SK-N-SH (cell line): ENCODE measurements at regions not wholly inside any gene's neighbourhood (a gene's known extent, or its start where the extent isn't known, plus 50 kb on each side); places are given as distances from the start of the nearest gene placed in this dataset.

Source experiments
- CTCF ChIP-seq: fragments of 200-600 bp; sonication (generic); IDR thresholded peaks from 2 replicates; pipeline ENCODE4 v1.6.1; 2017; ENCODE audit warnings: antibody characterized with exemption, mild to moderate bottlenecking, moderate library complexity
- EZH2phosphoT487 ChIP-seq: fragments of 200-600 bp; sonication (generic); IDR thresholded peaks from 2 replicates; pipeline ENCODE4 v1.6.1; 2017; ENCODE audit warnings: low read depth, mixed run types, mild to moderate bottlenecking, antibody characterized with exemption, moderate library complexity, borderline replicate concordance
- MAX ChIP-seq: IDR thresholded peaks from 2 replicates; pipeline ENCODE4 v1.4.0; 2012; ENCODE audit warnings: low read depth
- POLR2AphosphoS5 ChIP-seq: IDR thresholded peaks from 2 replicates; pipeline ENCODE4 v1.6.1; 2012; ENCODE audit warnings: low read depth, low read length
- RAD21 ChIP-seq: IDR thresholded peaks from 2 replicates; pipeline ENCODE4 v1.6.1; 2012; ENCODE audit warnings: mild to moderate bottlenecking, low read length
- RCOR1 ChIP-seq: fragments of 150-350 bp; IDR thresholded peaks from 2 replicates; pipeline ENCODE4 v1.6.1; 2017; ENCODE audit warnings: antibody characterized with exemption, low read length
- REST ChIP-seq: IDR thresholded peaks from 2 replicates; pipeline ENCODE4 v1.6.1; 2012; ENCODE audit warnings: mild to moderate bottlenecking, low read depth, low read length, moderate library complexity
- SIN3A ChIP-seq: IDR thresholded peaks from 2 replicates; pipeline ENCODE4 v1.6.1; 2012; ENCODE audit warnings: low read depth, mild to moderate bottlenecking, low read length, moderate library complexity, borderline replicate concordance
- TAF1 ChIP-seq: IDR thresholded peaks from 2 replicates; pipeline ENCODE4 v1.6.1; 2012; ENCODE audit warnings: low read depth, mild to moderate bottlenecking, low read length, moderate library complexity, borderline replicate concordance
- TEAD4 ChIP-seq: IDR thresholded peaks from 2 replicates; pipeline ENCODE4 v1.4.0; 2012; ENCODE audit warnings: mild to moderate bottlenecking, borderline replicate concordance; ENCODE audit not compliant: insufficient read depth
- YY1 ChIP-seq: IDR thresholded peaks from 2 replicates; pipeline ENCODE4 v1.4.0; 2012; ENCODE audit warnings: low read depth, mild to moderate bottlenecking

GRCh38 chr17:54096216-54096615 lies 273.5 kb downstream of the KIF2B start:
- TF ChIP-seq CTCF (no peak), POLR2AphosphoS5 (no peak), SIN3A (no peak), TAF1 (no peak), RCOR1 (no peak), EZH2phosphoT487 (no peak), TEAD4 (no peak), YY1 (no peak), RAD21 (no peak), REST (no peak), MAX (no peak)
